ENCODE measurements at regions not wholly inside any gene's neighbourhood (a gene's known extent, or its start where the extent isn't known, plus 50 kb on each side); places are given as distances from the start of the nearest gene placed in this dataset.

DNA sequence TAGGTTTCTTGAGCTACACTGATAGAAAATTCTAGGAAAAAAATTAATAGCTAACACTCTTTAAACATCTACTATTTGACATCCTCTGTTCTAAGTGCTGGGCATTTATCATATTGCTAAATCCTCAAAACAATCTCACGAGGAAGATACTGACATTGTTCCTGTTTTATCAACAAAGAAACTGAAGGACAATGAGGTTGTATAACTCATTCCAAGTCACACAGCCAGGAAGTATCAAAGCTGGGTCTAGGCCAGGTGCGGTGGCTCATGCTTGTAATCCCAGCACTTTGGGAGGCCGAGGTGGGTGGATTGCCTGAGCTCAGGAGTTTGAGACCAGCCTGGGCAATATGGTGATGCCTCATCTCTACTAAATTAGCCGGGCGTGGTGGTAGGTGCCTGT is 51.6 kb upstream of the IL6 start:
- TF ChIP-seq, protein P1, sequence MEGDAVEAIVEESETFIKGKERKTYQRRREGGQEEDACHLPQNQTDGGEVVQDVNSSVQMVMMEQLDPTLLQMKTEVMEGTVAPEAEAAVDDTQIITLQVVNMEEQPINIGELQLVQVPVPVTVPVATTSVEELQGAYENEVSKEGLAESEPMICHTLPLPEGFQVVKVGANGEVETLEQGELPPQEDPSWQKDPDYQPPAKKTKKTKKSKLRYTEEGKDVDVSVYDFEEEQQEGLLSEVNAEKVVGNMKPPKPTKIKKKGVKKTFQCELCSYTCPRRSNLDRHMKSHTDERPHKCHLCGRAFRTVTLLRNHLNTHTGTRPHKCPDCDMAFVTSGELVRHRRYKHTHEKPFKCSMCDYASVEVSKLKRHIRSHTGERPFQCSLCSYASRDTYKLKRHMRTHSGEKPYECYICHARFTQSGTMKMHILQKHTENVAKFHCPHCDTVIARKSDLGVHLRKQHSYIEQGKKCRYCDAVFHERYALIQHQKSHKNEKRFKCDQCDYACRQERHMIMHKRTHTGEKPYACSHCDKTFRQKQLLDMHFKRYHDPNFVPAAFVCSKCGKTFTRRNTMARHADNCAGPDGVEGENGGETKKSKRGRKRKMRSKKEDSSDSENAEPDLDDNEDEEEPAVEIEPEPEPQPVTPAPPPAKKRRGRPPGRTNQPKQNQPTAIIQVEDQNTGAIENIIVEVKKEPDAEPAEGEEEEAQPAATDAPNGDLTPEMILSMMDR (IDR thresholded peaks at IDR 0.05): no peak
- TF ChIP-seq POLR2A (IDR thresholded peaks at IDR 0.05): no peak

Measured in body of pancreas (tissue), 4 donors.